HG02852 (cell line): ENCODE measurements at regions not wholly inside any gene's neighbourhood (a gene's known extent, or its start where the extent isn't known, plus 50 kb on each side); places are given as distances from the start of the nearest gene placed in this dataset.

Source experiments
- ATAC-seq: cut with Tn5 transposase; IDR thresholded peaks from one replicate; pipeline ENCODE4 v1.9.1; 2021; ENCODE audit warnings: mild to moderate bottlenecking, moderate library complexity; ENCODE audit not compliant: unreplicated experiment

DNA sequence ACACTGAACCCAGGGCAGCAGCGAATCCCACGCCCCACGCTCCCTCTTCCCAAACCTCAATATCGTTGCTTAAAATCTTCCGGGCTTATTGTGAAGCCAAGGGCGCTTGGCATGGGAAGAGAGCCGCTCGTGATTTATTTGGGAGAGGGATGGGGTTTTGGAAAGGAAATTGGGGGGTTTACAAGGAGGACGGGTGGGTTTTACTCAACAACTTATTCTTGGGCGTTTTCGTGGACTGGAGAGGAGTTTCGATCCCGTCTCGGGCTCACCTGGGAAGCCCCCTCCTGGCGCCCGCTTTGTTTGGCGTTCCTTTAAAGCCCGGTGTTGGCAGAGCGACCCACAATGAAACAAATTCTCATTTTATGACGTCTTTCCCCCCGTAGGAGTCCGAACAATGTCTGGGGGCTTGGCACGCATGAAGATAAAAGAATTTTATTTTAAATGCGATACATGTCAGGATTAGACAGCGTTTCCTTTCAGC lies 135.3 kb downstream of the INSIG2 start:
- peak; percentile 5 for ATAC-seq

DNA sequence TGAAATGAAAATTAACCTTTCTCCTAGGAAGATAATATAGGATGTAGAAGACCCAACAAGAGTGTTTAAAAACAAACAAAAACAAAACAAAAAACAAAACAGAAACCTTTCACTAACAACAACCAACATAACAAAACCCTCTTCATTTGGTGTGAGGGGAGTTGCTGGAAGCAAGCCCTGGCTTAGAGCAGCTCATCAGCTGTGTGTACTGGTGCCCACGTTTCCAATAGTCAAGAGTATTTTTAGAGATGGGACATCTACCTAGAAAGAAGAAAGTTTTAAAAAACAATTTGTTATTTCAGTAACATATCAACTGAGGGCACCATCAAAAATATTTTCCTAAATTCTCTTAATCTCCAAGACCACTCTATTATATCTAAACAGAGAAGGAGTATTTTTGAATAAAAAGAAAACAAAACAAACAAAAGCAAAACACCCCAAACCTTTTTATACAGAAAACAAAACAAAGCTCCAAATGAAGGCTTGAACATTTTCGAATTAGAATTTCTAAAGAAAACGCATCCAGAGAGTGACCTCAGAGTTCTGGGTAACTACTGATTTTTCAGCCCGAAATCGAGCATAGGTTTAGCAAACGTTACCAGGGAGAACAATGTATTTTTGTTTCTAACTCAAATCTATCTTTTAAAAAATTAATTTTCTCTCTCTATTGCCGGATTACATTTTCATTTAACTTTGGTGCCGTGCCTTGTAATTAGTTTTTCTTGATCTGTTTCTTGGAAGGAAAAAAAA lies 134.6 kb downstream of the INSIG2 start:
- no peak for ATAC-seq

DNA sequence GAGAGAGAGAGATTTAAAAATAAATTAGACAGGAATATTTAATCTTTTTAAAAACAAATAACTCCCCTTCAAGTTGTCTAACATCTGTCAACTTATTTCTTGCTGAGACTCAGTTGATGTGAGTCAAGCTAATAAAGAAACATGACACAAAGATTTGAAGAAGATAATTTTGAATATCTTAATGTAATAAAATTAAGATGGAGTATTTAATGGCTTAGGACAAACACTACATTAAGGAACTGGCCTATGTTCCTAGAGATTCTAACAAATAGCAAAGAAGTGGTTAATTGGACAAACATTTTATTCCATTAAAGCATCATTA lies 134.0 kb downstream of the INSIG2 start:
- ATAC-seq, result no peak

DNA sequence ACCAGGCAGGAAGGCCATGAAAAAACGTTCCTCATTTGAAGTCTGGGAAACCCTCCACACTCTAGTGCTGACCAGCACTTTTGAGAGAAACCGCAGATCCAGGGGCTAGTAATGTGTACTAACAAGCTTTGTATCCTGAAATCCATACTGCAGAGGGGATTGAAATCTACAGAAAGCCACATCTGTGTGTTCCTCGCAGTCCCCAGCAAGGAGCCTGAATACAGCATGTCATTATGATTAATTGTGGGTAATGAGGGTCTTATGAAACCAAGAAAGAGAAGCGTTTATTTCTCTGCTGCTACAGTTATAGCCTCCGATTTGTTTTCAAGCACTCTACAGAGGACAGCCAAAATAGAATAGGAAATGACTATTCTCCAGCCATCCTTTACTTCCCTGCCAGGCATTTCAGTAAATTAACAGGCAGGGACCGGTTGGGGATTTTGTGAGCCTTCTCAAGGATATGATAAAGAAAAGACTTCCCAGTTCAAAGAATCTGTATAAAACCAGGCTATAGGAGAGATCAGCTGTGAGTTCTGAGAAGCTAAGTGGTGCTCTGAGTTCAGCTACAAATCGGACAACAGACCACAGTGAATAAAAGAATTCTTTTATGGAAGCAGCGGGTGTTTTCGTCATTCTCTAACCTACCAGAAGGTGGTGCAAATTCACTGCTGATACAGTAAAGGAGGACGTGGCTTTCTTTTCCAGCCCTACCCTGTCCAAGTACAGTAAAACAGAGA lies 133.4 kb downstream of the INSIG2 start:
- peak; percentile 36 for ATAC-seq

DNA sequence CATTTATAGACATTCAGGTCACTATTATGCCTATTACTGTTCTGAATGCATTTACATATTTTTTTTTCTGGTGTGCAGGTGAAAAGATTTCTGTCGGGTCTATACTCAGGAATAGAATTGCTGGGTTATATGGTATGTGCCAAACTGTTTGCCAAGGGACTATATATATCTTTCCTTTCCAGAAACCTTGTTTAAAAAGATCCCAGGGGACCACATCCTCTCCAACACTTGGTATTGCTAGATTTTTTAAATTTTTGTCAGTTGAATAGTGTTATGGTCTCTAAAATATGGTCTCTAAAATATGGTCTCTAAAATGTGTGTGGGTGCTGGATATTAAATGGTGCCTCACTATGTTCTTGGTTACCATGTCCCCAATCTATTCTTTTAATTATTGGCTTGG lies 131.3 kb downstream of the INSIG2 start:
- ATAC-seq, result no peak

DNA sequence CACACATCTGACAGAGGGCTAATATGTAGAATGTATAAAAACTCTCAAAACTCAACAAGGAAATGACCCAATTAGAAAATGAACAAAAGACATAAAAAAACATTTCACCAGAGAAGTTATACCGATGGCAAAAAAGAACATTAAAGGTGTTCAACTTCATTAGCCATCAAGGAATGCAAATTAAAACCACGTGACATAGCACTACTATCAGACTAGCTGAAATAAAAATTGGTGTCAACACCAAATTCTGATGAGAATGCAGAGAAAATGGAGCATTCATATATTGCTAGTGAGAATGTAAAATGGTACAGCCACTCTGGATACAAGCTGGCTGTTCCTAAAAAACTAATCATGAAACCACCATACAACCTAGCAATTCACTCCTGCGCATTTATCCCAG lies 128.0 kb downstream of the INSIG2 start:
- ATAC-seq, result no peak

DNA sequence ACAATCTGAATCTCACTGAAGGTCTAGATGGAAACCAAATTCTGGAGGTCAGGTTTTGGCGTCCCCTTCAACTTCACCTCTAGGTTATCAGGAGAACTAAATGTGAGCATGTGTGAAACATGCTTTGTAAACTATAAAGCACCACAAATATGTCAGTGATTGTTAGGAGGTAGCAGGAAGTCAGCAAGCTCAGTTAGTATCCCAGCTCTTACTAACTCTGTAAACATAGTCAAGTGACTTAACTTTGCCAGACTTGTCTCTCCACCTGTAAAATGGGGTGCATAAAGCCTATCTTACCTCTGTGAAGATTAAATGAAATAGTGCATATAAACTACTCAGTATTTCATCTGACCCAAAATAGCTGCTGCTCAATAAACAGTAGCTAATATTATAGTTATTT lies 121.5 kb downstream of the INSIG2 start:
- no peak for ATAC-seq

DNA sequence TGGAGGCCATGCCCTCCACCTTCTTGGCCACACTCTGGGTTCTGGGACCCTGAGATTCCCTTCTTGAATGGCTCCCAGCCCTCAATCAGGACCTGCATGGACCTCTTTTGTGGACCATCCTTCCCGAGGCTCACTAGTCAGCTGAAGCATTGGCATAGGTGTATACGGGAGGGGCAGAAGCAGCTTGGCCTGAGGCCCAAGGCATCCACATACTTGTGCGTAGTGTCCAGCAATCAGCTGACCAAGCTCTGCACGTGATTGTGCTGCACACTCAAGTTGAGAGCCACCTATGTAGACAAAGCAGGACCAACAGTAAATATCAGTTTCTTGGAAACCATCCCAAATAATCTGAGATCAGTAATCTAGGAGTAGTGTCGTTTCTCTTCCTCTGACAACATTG lies 119.6 kb downstream of the INSIG2 start:
- no peak for ATAC-seq

DNA sequence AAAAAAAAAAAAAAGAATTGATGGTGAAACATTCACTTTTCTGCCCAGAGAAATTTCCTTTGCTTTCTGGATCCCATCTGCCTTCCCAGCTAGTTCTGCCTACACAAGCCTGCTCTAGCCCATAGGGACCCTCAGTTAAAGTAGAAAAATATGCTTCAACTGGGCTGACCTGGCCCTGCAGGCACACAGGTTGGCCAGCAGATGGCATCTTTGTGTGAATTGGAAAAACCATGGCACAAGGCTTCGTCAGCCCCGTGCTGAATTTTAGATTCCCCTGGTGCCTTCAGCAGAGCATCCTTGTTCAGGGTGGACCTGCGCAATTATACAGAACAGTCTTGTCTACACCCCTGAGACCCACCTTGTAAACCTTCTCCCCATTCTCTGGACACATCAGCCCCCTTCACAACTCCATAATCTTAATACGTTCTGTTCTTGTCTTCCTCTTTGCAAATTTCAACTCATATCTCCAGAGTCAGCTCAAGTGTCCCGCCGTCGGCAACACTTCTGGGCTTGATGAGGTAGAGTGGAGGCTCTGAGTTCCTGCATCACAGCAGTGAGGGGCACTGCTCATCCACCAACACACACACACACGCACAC lies 114.5 kb downstream of the INSIG2 start:
- ATAC-seq, result peak; percentile 86

DNA sequence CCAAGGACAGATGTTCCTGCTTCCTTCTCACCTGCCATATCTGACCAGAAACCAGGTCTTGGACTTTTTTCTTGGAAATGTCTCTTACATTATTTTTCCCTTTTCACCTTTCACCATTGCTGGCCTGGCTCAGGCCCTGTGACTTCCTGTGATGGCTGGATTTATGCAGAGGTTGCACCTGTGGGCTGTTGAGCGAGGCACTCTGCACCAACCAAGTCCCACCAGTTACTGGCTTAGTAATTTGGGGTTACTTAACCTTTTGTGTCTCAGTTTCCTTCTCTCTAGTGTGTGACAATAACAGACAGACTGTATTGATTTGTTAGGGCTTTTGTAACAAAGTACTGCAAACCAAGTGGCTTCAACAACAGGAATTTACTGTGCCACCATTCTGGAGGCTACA lies 110.0 kb downstream of the INSIG2 start:
- ATAC-seq, result no peak

DNA sequence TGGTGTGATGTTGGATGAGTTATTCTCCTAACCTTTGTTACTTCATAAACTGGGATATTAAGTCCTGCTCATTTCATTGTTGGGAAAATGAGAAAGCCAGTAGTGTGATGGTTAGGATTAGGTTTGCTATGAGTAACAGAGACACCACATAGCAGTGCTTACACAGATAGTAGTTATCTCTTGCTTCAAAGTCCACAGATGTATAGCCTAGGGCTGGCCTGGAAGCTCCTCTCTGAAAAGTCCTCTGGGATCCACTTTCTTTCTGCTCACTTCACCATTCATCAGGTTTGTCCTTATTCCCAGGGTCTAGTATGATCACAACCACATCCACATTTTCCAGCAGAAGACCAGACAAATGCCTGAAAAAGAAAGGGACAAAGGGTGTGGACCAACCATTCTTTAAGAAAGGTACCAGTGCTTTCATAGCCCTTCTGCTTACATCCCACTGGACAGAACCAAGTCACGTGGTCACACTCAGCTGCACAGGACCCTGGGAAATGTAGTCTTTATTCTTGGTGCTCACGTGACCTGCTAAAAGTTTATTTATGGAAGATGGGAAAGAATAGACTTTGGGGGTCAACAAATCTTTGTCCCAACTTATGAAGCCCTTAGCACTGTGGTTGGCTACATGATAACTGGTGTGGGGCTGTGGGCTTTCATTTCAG lies 108.9 kb downstream of the INSIG2 start:
- ATAC-seq, result peak; percentile 65

DNA sequence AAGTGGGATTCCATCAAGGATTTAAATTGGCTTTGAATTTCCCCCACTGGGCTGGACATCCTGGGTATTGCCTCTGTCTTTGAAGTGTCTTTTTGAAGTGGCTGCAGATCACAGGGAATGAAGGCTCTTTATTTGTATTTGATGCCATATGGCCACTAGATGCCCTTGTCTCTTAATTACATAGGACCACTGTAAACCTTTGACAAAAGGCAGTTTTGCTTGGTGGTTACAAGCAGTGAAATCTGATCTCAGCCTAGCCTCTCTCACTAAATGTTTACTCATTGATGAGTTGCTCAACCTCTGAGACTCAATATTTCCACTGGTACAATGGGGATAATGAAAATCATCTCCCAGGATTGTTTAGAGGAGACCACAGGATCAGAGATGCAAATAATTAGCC lies 102.2 kb downstream of the INSIG2 start:
- no peak for ATAC-seq

DNA sequence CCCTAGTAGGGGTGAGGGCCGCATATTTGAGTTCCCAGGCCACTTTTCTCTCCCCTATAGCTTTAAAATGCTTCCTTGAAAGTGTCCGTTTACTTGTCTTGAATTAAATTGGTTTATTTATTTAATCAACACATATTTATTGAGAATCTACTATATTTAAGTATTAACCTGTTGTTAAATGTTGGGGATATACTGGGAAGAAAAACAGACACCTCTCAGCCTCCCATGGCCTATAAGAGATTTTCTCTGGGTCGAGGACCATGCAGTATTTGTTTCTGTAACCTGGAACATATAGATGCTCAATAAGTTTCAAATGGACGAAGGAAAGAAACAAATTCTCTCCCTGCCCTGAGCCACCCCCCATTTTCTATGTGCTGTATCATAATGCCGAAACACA lies 98.6 kb downstream of the INSIG2 start:
- no peak for ATAC-seq

DNA sequence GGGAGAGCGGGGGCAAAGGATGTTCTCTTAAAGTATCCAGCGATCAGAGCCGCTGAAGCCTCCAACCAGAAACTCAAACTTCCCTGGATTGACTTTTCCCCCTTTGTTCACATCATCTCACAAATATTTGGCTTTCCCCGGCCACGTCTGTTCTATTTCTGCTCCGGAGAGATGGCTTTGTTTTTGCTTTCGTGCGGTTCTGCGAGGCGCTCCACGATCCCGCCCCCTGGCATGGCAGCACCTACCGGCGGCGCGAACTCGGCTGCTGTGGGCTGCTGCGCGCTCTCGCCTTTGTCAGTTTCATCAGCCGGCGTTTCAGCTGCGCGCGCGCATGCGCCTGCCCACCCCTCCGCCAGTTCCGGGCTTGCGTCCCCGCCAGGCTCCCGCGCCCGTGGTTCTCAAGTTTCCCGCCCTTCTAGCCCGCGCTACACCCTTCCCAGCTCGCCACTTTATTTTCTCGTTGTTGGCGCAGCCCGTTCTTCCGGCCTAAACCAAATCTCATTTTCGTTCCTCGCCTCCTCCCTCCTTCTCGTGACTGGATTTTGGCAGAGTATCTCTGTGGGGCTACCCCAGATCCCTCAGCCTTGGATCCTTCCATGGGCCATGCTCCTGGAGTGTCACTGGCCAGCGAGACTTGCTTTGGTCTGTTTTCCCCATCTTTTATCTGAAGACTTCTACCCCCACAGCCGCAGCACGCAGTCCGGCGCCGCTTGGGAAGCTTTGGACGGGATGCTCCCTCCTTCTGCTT lies 98.0 kb downstream of the INSIG2 start:
- peak; percentile 93 for ATAC-seq

DNA sequence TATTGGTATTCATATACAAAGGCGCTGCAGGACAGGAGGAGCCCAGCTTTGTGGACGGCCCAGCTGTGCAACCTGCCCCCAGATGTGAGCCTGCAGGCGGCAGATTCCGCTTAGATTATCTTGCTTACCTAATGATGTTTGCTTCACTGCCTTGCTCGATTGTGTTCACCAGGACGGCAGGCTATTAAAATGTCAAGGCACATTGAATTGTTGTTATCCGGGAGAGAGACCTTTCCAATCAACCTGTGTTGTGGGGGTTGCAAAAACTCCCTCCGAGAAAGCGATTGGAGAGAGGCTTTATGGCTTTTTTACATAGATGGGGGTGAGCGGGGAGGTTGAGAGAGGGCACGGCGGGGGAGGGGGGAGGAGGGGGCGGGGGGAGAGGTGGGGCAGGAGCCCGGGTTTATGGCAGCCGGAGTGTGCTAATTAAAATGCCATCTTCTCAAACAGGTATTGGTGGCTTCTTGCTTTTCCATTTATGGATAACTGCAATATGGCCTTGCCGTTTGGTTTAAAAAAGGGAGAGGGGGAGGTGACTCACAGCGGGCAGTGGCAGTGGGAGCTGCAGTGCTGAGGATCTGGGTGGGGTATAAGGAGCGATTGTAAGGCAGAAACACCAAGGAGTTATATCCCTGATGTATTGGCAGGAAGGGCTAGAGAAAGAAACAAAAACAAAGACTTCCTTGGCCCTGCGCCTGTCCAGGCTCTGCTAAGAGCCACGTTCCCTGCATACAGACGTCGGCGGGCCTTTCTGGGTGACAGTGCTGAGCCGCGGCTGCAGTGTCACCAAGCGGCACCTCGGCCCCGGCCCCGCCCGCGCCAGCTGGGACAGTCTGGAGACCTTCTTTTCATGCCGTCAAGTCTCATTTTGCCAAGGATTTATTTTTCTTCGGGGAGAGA lies 97.2 kb downstream of the INSIG2 start:
- peak; percentile 77 for ATAC-seq

DNA sequence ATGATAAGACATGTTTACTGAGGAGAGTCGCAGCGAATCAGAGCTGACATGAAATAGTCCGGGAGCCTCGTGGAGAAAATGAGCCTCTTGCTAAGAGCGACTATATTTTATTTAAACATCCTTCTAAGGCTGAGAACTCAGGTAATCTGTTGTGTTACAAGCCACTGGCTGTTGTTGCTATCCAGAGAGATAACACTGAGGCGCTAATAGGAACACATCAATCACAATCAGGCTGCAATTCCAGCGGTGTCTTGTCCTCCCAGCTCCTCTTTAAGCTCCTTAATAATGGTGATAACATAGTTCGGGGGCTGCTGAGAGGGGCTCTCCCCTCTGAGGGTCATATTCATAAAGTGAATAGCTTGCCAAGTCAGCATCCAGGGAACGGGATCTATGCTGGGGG lies 95.1 kb downstream of the INSIG2 start:
- no peak for ATAC-seq

DNA sequence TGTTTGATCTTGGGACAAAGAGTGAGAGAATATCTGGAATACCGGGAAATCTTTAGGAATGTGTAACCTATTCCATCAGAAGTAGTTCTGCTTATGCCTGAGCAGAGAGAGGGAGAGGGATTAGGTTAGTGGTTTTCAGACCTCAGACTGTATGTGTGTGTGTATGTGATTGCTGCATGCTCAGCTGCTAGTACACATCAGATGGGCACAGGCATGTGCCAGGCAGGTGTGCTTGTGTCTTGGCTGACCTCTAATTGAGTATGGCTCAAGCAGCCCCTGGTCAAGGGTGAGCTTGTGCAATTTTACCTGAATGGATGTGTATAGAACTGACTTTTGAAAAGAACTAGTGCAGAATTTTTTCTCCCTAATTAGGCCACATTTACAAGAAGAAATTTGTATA lies 91.2 kb downstream of the INSIG2 start:
- no peak for ATAC-seq

DNA sequence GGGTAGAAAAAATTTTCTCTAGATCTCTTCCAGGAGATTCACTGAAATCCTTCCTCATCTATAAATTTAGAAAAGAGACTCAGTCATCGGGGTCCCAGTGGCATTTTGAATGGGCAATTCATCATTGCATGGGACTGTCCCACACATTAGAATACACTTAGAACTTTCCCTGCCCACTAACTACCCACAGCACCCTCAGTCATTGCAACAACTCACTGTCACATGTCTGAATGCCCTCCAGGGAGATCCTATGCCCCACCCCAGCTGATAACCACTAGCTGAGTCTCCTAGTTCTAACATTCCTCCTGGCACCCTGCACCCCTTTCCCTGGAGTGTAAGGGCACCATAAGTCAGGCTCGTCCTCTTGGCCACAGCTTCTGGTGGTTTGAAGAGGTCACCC lies 89.6 kb downstream of the INSIG2 start:
- ATAC-seq, result no peak

DNA sequence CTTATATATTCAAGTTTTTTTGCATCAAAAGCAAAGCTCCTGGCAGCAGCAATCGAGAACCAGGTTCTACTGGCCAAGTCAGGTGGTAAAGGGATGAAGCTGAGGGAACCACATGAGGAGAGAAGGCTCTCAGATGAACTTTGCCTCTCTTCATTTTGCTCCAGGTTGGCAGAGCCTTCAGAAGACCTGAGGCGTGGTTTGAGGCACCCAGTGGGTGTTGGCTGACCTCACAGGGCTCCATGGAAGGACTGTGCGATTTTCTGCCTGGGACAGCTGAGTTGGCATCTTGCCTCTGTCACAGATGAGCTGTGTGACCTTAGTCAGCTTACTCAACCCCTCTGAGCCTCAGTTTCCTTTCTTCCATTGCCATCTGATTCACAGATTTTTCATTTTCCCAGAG lies 89.0 kb downstream of the INSIG2 start:
- no peak for ATAC-seq

DNA sequence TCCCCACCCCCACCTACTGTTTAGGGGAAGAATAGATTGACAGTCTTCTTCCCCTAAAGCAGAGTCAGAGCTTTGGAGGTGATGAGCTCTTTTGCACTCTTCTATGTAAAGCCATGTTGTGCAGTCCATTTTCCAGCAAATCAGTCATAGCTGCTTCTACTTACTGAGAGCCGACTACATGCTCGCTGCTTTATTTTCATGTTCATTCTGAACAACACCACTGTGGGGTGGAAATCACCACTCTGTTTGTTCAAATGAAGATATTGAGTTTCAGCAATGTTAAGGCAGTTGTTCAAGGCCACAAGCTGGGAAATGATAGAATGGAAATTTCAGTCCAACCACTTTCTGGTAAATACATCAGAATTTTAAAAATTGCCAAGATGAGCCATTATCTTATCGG lies 88.3 kb downstream of the INSIG2 start:
- ATAC-seq, result no peak
